Gastrocnemius medialis (tissue), 4 donors: ENCODE measurements at regions not wholly inside any gene's neighbourhood (a gene's known extent, or its start where the extent isn't known, plus 50 kb on each side); places are given as distances from the start of the nearest gene placed in this dataset.

Source experiments
- ATAC-seq, 2 donors: fragments of 150-250 bp; one replicate each; pipeline ENCODE4 v1.9.1; 2016
- DNase-seq, 2 donors: peaks; one replicate each; pipeline ENCODE4 v3.0.0-alpha.2; 2019
- H3K27ac ChIP-seq, 4 donors: fragments of 200-600 bp; sonication (generic); 1 replicate in 1 of 4; 2 replicates in 3 of 4; pipeline ENCODE4 v1.5.1; 2016 to 2018; ENCODE audit warnings: mild to moderate bottlenecking in 2 of 4, moderate library complexity in 1 of 4
- H3K27me3 ChIP-seq, 3 donors: fragments of 200-600 bp; sonication (generic) in 2 of 3; 1 replicate in 1 of 3; 2 replicates in 2 of 3; pipeline versions ENCODE4 v1.5.1 to v1.6.0; 2016 to 2019; ENCODE audit warnings: mild to moderate bottlenecking in 1 of 3, moderate library complexity in 1 of 3
- H3K36me3 ChIP-seq, 2 donors: fragments of 200-600 bp; sonication (generic) in 1 of 2; one replicate each; pipeline ENCODE4 v1.5.1; 2017 to 2018
- H3K4me1 ChIP-seq, 2 donors: fragments of 200-600 bp; sonication (generic) in 1 of 2; one replicate each; pipeline ENCODE4 v1.5.1; 2016 to 2017; ENCODE audit warnings: mild to moderate bottlenecking in 2 of 2
- H3K4me3 ChIP-seq, 4 donors: fragments of 200-600 bp; sonication (generic) in 3 of 4; 1 replicate in 1 of 4; 2 replicates in 3 of 4; pipeline ENCODE4 v1.5.1; 2016 to 2019; ENCODE audit warnings: mild to moderate bottlenecking in 2 of 4
- H3K9me3 ChIP-seq, 3 donors: fragments of 200-600 bp; sonication (generic) in 2 of 3; 1 replicate in 1 of 3; 2 replicates in 2 of 3; pipeline ENCODE4 v1.5.1; 2016 to 2019
- POLR2A ChIP-seq, 2 donors: fragments of 450-650 bp; IDR thresholded peaks; one replicate each; pipeline ENCODE4 v1.6.1; 2017; ENCODE audit warnings: antibody characterized with exemption in 2 of 2, mild to moderate bottlenecking in 2 of 2, moderate library complexity in 2 of 2
- in situ Hi-C, 4 donors: fragments of 200-750 bp; cut with MboI; loops; one replicate each; pipeline versions ENCODE4 v1.15.0 to v1.8.0; 2017; ENCODE audit warnings: low sequenced_read_pairs in 4 of 4
- intact Hi-C: fragments of 100-400 bp; cut with DNase I; formaldehyde crosslinking; loops from one replicate; pipeline ENCODE4 v1.15.1; 2023; ENCODE audit warnings: low total_unique reads
- TF ChIP-seq, protein P1 (sequence below), 5 experiments: fragments of 450-650 bp in 3 of 5; fragments of 200-600 bp in 2 of 5; sonication (generic) in 2 of 5; IDR thresholded peaks in 4 of 5; conservative IDR thresholded peaks in 1 of 5; 1 replicate in 4 of 5; 2 replicates in 1 of 5; pipeline ENCODE4 v1.5.1; 2016 to 2019; ENCODE audit warnings: antibody characterized with exemption in 5 of 5, mild to moderate bottlenecking in 3 of 5, moderate library complexity in 3 of 5

- H3K4me1 ChIP-seq = no peaks in the 10 kb centered on the region
- no peaks in the 10 kb centered on the region for H3K36me3 ChIP-seq
- intact Hi-C loops = no loop called here
- H3K27ac ChIP-seq = no peak overlapping the region
- TF ChIP-seq POLR2A (IDR thresholded peaks at IDR 0.05) = no peak
- TF ChIP-seq, protein P1, sequence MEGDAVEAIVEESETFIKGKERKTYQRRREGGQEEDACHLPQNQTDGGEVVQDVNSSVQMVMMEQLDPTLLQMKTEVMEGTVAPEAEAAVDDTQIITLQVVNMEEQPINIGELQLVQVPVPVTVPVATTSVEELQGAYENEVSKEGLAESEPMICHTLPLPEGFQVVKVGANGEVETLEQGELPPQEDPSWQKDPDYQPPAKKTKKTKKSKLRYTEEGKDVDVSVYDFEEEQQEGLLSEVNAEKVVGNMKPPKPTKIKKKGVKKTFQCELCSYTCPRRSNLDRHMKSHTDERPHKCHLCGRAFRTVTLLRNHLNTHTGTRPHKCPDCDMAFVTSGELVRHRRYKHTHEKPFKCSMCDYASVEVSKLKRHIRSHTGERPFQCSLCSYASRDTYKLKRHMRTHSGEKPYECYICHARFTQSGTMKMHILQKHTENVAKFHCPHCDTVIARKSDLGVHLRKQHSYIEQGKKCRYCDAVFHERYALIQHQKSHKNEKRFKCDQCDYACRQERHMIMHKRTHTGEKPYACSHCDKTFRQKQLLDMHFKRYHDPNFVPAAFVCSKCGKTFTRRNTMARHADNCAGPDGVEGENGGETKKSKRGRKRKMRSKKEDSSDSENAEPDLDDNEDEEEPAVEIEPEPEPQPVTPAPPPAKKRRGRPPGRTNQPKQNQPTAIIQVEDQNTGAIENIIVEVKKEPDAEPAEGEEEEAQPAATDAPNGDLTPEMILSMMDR (IDR thresholded peaks at IDR 0.05 in 4 of 5, conservative IDR thresholded peaks at IDR 0.05 in 1 of 5) = no peak
- no peaks in the 10 kb centered on the region for H3K9me3 ChIP-seq
- DNase-seq = no peak
- in situ Hi-C loops = no loop called here
- ATAC-seq = no peak
- H3K27me3 ChIP-seq = peaks cover 50 to 83% (median 67%) of the 10 kb centered on the region in 3 donors
- no peak overlapping the region for H3K4me3 ChIP-seq
These were observed 54.0 kb upstream of the NKAP start for GRCh38 chrX:119997570-119997969.

DNA sequence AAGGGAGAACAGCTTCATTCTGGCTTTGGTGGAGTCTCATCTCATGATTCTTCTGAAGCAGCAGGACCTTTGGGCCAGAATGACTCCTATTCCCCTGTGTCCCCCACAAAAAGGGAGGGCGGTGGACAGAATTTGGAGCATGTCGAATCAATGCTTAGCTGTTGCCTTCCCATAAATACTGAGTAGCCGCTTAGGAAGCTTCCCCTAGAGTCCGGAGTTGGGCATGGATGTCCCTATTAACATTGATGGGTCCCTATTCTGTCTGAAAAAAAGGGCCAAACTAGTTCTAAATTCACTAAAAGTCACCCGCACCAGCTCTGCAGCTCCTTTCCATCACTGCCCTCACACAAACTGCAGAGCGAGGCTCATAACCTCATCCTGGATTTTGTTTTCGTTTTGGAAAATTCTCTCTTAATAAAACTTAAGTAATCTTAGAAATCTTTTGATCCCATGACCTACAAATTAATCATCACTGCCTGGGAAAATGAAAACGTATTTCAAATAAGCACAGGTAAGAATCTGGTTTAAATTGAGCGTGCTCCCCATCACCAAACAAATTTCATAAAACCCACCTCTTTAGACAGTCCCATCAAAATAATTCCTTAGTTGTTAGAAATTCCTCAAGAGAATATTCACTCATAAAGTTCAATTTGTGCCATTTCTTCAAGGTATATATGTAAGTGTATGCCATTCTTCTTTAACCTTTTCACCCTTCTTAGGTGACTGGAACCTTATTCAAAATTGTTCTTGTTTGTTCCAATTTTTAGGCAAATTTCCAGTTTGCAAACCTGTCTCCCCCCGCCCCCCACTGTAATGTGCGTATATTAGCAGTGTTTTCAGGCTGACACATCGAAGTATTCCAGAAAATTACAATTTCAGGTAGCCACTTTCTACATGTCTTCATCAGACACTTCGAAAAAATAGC lies 53.3 kb upstream of the NKAP start:
- Histone ChIP-seq H3K27me3 (peaks cover 56 to 91% (median 71%) of the 10 kb centered on the region in 3 donors), H3K4me3 (no peak overlapping the region), H3K36me3 (no peaks in the 10 kb centered on the region), H3K9me3 (no peaks in the 10 kb centered on the region), H3K4me1 (no peaks in the 10 kb centered on the region), H3K27ac (no peak overlapping the region)
- DNase-seq = no peak
- TF ChIP-seq POLR2A (IDR thresholded peaks at IDR 0.05) = no peak
- TF ChIP-seq, protein P1 (IDR thresholded peaks at IDR 0.05 in 4 of 5, conservative IDR thresholded peaks at IDR 0.05 in 1 of 5) = no peak
- in situ Hi-C loops (no loop called here), intact Hi-C loops (no loop called here)
- no peak for ATAC-seq

DNA sequence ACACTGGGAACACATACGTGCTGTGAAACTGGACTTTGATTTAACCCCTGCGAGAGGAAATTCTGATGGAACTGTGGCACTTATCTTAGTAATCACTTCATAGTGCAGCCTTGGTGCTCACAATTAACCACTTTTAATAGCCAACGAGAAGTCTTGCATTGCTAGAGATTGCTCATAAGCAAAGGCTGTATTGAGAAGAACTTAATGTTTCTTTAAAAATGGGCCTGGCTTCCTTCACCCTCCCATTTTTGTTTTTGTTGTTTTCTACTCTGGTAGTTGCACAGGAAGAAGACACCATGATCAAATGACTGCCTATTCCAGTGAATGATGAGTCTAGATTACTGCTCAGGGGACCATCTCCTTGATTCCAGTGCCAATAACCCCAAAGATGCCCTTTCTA lies 52.5 kb upstream of the NKAP start:
- H3K27me3 ChIP-seq = peaks cover 64 to 91% (median 71%) of the 10 kb centered on the region in 3 donors
- no peak for ATAC-seq

More for the DNA sequence above, 52.5 kb upstream of the NKAP start:
- no peaks in the 10 kb centered on the region for H3K4me1 ChIP-seq
- intact Hi-C loops (no loop called here), in situ Hi-C loops (no loop called here)
- H3K27ac ChIP-seq = no peak overlapping the region
- no peaks in the 10 kb centered on the region for H3K9me3 ChIP-seq
- no peak for DNase-seq
- TF ChIP-seq, protein P1 (IDR thresholded peaks at IDR 0.05 in 4 of 5, conservative IDR thresholded peaks at IDR 0.05 in 1 of 5) = no peak
- no peaks in the 10 kb centered on the region for H3K36me3 ChIP-seq
- no peak overlapping the region for H3K4me3 ChIP-seq
